H1 (cell line): ENCODE measurements at regions not wholly inside any gene's neighbourhood (a gene's known extent, or its start where the extent isn't known, plus 50 kb on each side); places are given as distances from the start of the nearest gene placed in this dataset.

Source experiments
- CTCF ChIA-PET: fragments of 300-600 bp; sonication (Branson Sonifier 250); formaldehyde crosslinking; loops from one replicate; lab custom pipeline; 2021; ENCODE audit not compliant: partially characterized antibody; lab: Charles Lee
- POLR2A ChIA-PET: fragments of 300-600 bp; sonication (Branson Sonifier 250); formaldehyde crosslinking; loops from one replicate; lab custom pipeline; 2021; ENCODE audit warnings: inconsistent platforms; ENCODE audit not compliant: partially characterized antibody; lab: Charles Lee
- DNase-seq, 2 experiments: peaks; one replicate each; pipeline versions ENCODE4 v3.0.0 to v3.0.0-alpha.2; 2010 to 2022; ENCODE audit warnings: low spot score in 2 of 2, low read depth in 1 of 2, mixed read lengths in 1 of 2
- FAIRE-seq: peaks from 2 replicates; lab custom pipeline; 2011; peaks lifted over from hg19 to GRCh38; lab: Jason Lieb, UNC
- H2AFZ ChIP-seq: 2 replicates; pipeline ENCODE4 v1.8.1; 2012; ENCODE audit warnings: low read length, inconsistent platforms
- H2AK5ac ChIP-seq: 2 replicates; pipeline ENCODE4 v1.6.1; 2013; ENCODE audit warnings: low read depth, low read length
- H2BK120ac ChIP-seq: replicated peaks from 2 replicates; pipeline ENCODE3; 2013; ENCODE audit warnings: low read depth, low read length, inconsistent platforms
- H2BK12ac ChIP-seq: 2 replicates; pipeline ENCODE4 v1.6.1; 2013; ENCODE audit warnings: low read depth, low read length
- H2BK15ac ChIP-seq: 2 replicates; pipeline ENCODE4 v1.6.1; 2013; ENCODE audit warnings: low read length
- H2BK20ac ChIP-seq: 2 replicates; pipeline ENCODE4 v1.6.1; 2013; ENCODE audit warnings: low read length
- H2BK5ac ChIP-seq: 2 replicates; pipeline ENCODE4 v1.6.1; 2013; ENCODE audit warnings: low read depth, low read length
- H3K14ac ChIP-seq: 2 replicates; pipeline ENCODE4 v1.6.1; 2013; ENCODE audit warnings: inconsistent platforms; ENCODE audit not compliant: insufficient read length
- H3K18ac ChIP-seq: 2 replicates; pipeline ENCODE4 v1.6.1; 2013; ENCODE audit warnings: low read length; ENCODE audit errors: extremely low read depth
- H3K23ac ChIP-seq: 2 replicates; pipeline ENCODE4 v1.6.1; 2013; ENCODE audit warnings: inconsistent platforms; ENCODE audit not compliant: insufficient read length
- H3K23me2 ChIP-seq: 2 replicates; pipeline ENCODE4 v1.6.1; 2013; ENCODE audit warnings: low read depth, low read length
- H3K27ac ChIP-seq: 2 replicates; pipeline ENCODE4 v1.6.1; 2011; ENCODE audit warnings: low read depth, low read length, inconsistent platforms
- H3K27me3 ChIP-seq, 4 experiments: replicated peaks in 1 of 4; 1 replicate in 1 of 4; 2 replicates in 3 of 4; pipeline versions ENCODE4 v1.6.1 to v1.8.1; 2011 to 2013; ENCODE audit warnings: low read length in 3 of 4, mild to moderate bottlenecking in 3 of 4, inconsistent platforms in 2 of 4, mixed read lengths in 2 of 4, moderate library complexity in 1 of 4; ENCODE audit not compliant: control insufficient read depth in 3 of 4, insufficient read depth in 3 of 4; ENCODE audit errors: extremely low read depth in 1 of 4
- H3K36me3 ChIP-seq, 4 experiments: 2 replicates each; pipeline versions ENCODE4 v1.6.1 to v1.8.1; 2011 to 2013; ENCODE audit warnings: mild to moderate bottlenecking in 4 of 4, low read length in 3 of 4, moderate library complexity in 2 of 4, control low read depth in 1 of 4, inconsistent platforms in 1 of 4; ENCODE audit not compliant: insufficient read depth in 4 of 4, control insufficient read depth in 2 of 4
- H3K4ac ChIP-seq: replicated peaks from 2 replicates; pipeline ENCODE3; 2013; ENCODE audit warnings: low read length, low read depth, mixed read lengths, inconsistent platforms; ENCODE audit not compliant: insufficient read length
- H3K4me1 ChIP-seq, 4 experiments: replicated peaks in 1 of 4; 1 replicate in 1 of 4; 2 replicates in 3 of 4; pipeline versions ENCODE4 v1.6.1 to v1.8.1; 2011 to 2013; ENCODE audit warnings: low read length in 3 of 4, inconsistent platforms in 2 of 4, mixed read lengths in 1 of 4; ENCODE audit not compliant: insufficient read depth in 4 of 4, control insufficient read depth in 3 of 4
- H3K4me2 ChIP-seq, 2 experiments: 2 replicates each; pipeline versions ENCODE4 v1.6.1 to v1.8.1; 2011 to 2013; ENCODE audit warnings: low read depth in 2 of 2, low read length in 2 of 2, control low read depth in 1 of 2, inconsistent platforms in 1 of 2, mild to moderate bottlenecking in 1 of 2; ENCODE audit not compliant: insufficient read depth in 1 of 2
- H3K4me3 ChIP-seq, 4 experiments: fragments of 200-600, 300-600 bp in 1 of 4; sonication (generic), shearing (Covaris generic), sonication (Bioruptor Twin) in 1 of 4; 2 replicates each; pipeline versions ENCODE4 v1.5.1 to v1.8.1; 2011 to 2016; ENCODE audit warnings: low read length in 4 of 4, low read depth in 3 of 4, control low read depth in 2 of 4, inconsistent platforms in 2 of 4, mild to moderate bottlenecking in 2 of 4, mixed read lengths in 1 of 4, moderate library complexity in 1 of 4; ENCODE audit not compliant: insufficient read depth in 2 of 4; ENCODE audit errors: extremely low read depth in 1 of 4
- H3K56ac ChIP-seq: replicated peaks from 2 replicates; pipeline ENCODE3; 2013; ENCODE audit warnings: low read depth, mild to moderate bottlenecking, mixed read lengths, low read length, inconsistent platforms; ENCODE audit not compliant: insufficient read length
- H3K79me1 ChIP-seq: 2 replicates; pipeline ENCODE4 v1.6.1; 2013; ENCODE audit warnings: low read depth, low read length, control low read depth
- H3K79me2 ChIP-seq, 2 experiments: 2 replicates each; pipeline versions ENCODE4 v1.6.1 to v1.8.1; 2012 to 2013; ENCODE audit warnings: low read length in 2 of 2, mild to moderate bottlenecking in 2 of 2, inconsistent platforms in 1 of 2; ENCODE audit not compliant: insufficient read depth in 2 of 2, control insufficient read depth in 1 of 2
- H3K9ac ChIP-seq, 4 experiments: replicated peaks in 1 of 4; 1 replicate in 1 of 4; 2 replicates in 3 of 4; pipeline versions ENCODE4 v1.6.1 to v1.8.1; 2011 to 2013; ENCODE audit warnings: low read depth in 3 of 4, low read length in 3 of 4, control low read depth in 2 of 4, mild to moderate bottlenecking in 2 of 4, moderate library complexity in 2 of 4, inconsistent platforms in 1 of 4; ENCODE audit errors: extremely low read depth in 1 of 4
- H3K9me3 ChIP-seq, 2 experiments: 2 replicates each; pipeline versions ENCODE4 v1.6.1 to v1.8.1; 2012 to 2013; ENCODE audit warnings: mild to moderate bottlenecking in 2 of 2, moderate library complexity in 2 of 2, control low read depth in 1 of 2, inconsistent platforms in 1 of 2, low read depth in 1 of 2, low read length in 1 of 2, mixed read lengths in 1 of 2; ENCODE audit not compliant: insufficient read depth in 2 of 2
- H4K20me1 ChIP-seq, 2 experiments: replicated peaks in 1 of 2; 2 replicates each; pipeline versions ENCODE3 to v1.8.1; 2011 to 2013; ENCODE audit warnings: inconsistent platforms in 2 of 2, low read length in 2 of 2, mild to moderate bottlenecking in 1 of 2; ENCODE audit not compliant: insufficient read depth in 2 of 2, control insufficient read depth in 1 of 2
- H4K5ac ChIP-seq: 2 replicates; pipeline ENCODE4 v1.6.1; 2013; ENCODE audit warnings: low read length, low read depth, mixed read lengths, inconsistent platforms; ENCODE audit not compliant: insufficient read length
- H4K8ac ChIP-seq: 2 replicates; pipeline ENCODE4 v1.8.0; 2013; ENCODE audit warnings: mild to moderate bottlenecking, moderate library complexity, low read length, inconsistent platforms; ENCODE audit not compliant: insufficient read depth; ENCODE audit errors: extremely low read depth
- H4K91ac ChIP-seq: replicated peaks from 2 replicates; pipeline ENCODE3; 2013; ENCODE audit warnings: low read length, mixed read lengths, inconsistent platforms; ENCODE audit not compliant: insufficient read length
- BRCA1 ChIP-seq: IDR thresholded peaks from 2 replicates; pipeline ENCODE4 v1.6.1; 2012; ENCODE audit warnings: low read depth, low read length, improper control_type of control experiment
- RBBP5 ChIP-seq: IDR thresholded peaks from 2 replicates; pipeline ENCODE4 v1.7.1; 2012; ENCODE audit warnings: low read depth, mild to moderate bottlenecking, inconsistent platforms, low read length, moderate library complexity, borderline replicate concordance
- SRF ChIP-seq: IDR thresholded peaks from 2 replicates; pipeline ENCODE4 v1.6.1; 2011; ENCODE audit warnings: mild to moderate bottlenecking, low read depth, low read length, moderate library complexity

GRCh38 chr3:31050296-31050695 is 155.8 kb upstream of the GADL1 start:
- H2BK20ac ChIP-seq: no peak overlapping the region
- H4K5ac ChIP-seq: no peak overlapping the region
- no peak overlapping the region for H2BK12ac ChIP-seq
- H4K8ac ChIP-seq: no peak overlapping the region
- H4K91ac ChIP-seq: no peak overlapping the region
- 0 out of 2 replicates have a peak, but pooled peaks cover 2% of the 10 kb centered on the region for H3K23me2 ChIP-seq
- no peaks in the 10 kb centered on the region for H3K27me3 ChIP-seq
- H3K14ac ChIP-seq: no peak overlapping the region
- 0 out of 4 replicates have a peak, but pooled peaks cover 0 to 3% of the 10 kb centered on the region in 2 experiments for H3K9me3 ChIP-seq
- TF ChIP-seq RBBP5: no peak
- TF ChIP-seq BRCA1: no peak
- TF ChIP-seq SRF: no peak
- H3K18ac ChIP-seq: no peak overlapping the region
- no peak overlapping the region for H2BK120ac ChIP-seq
- H3K4me1 ChIP-seq: peaks cover 0 to 4% (median 1%) of the 10 kb centered on the region in 4 experiments; a peak in 3 of 7 replicates
- H3K23ac ChIP-seq: no peak overlapping the region
- no peak overlapping the region for H2AK5ac ChIP-seq
- H3K36me3 ChIP-seq: no peaks in the 10 kb centered on the region
- no peak overlapping the region for H3K4ac ChIP-seq
- no peak overlapping the region for H2AFZ ChIP-seq
- no peak overlapping the region for H3K4me2 ChIP-seq
- H2BK15ac ChIP-seq: no peak overlapping the region
- H3K79me2 ChIP-seq: no peaks in the 10 kb centered on the region
- ChIA-PET CTCF (interaction anchor here (1.5 kb wide), 1 partner anchor 8 kb away, joined by 5 read pairs; no protein-coding TSS in a partner anchor), POLR2A (no interaction called here)
- FAIRE-seq (no peak), DNase-seq (no peak)
- no peak overlapping the region for H3K56ac ChIP-seq
- H3K79me1 ChIP-seq: no peaks in the 10 kb centered on the region
- H2BK5ac ChIP-seq: no peak overlapping the region
- H4K20me1 ChIP-seq: no peaks in the 10 kb centered on the region
- no peak overlapping the region for H3K27ac ChIP-seq
- H3K9ac ChIP-seq: no peak overlapping the region
- no peak overlapping the region for H3K4me3 ChIP-seq
